GM18861 (cell line): ENCODE measurements at regions not wholly inside any gene's neighbourhood (a gene's known extent, or its start where the extent isn't known, plus 50 kb on each side); places are given as distances from the start of the nearest gene placed in this dataset.
"Not testable (repeated sequence)": the region's sequence is repeated elsewhere in the genome, so short reads cannot be mapped to it uniquely, and the experiment has no call there.

ENCODE experiments used
- ATAC-seq: cut with Tn5 transposase; IDR thresholded peaks from one replicate; pipeline ENCODE4 v1.9.1; 2021; ENCODE audit not compliant: unreplicated experiment

- ATAC-seq = no peak
Measured at GRCh38 chr21:31609081-31609480, 50.4 kb upstream of the SOD1 start.

GRCh38 chr21:31607791-31608190 is 51.7 kb upstream of the SOD1 start:
- ATAC-seq = no peak

- no peak for ATAC-seq
Measured at GRCh38 chr21:31606081-31606874, 53.2 kb upstream of the SOD1 start.

DNA sequence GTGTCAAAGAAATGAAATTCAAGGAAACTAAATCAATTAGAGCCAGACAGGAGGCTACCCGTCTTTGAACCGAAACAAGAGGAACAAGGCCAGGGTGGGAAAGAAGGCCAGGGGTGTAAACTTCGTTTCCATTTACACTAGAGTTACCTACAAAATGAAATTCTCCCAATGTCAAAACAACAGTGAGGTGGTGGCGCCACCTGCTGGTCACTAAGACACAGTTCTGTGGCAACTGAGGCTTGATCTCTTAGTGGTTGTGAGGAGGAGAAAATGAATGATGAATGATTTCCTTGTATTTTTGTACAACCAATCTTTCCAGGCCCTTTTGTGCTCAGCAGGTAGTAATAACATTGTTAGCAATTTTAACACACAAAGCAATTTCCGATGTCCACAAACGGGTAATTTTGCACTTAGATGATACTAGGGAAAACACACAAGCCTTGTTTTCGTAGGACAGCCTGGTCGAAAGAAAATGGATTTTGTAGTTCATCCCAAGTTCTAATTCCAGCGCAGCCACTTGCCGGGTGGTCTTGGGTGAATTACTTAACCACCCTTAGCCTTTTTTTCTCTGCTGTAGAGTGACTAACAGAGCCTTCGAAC is 54.8 kb upstream of the SOD1 start:
- peak; percentile 63 for ATAC-seq

- no peak for ATAC-seq
Measured at GRCh38 chr21:31599563-31599962, 59.9 kb upstream of the SOD1 start.

DNA sequence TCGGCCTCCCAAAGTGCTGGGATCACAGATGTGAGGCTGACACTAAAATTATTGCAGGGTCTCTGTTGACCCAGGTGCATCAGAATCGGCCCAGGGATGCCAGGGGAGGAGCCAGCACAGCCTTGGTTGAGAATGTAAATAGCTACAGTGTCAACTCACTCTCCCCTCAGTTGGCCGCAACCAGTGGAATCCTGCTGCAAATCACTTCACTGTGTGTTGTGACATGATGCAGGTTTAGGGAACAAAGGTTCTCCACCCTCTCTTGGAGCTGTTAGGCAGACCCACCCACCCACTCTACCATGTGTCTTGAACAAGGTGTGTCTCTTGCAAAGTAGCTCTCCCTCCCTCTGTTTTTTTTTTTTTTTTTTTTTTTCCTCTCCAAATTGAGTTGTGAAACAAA is 60.5 kb upstream of the SOD1 start:
- ATAC-seq = no peak

- no peak for ATAC-seq
Measured at GRCh38 chr21:31597683-31598082, 61.8 kb upstream of the SOD1 start.

- no peak for ATAC-seq
Measured at GRCh38 chr21:31596055-31596454, 63.4 kb upstream of the SOD1 start.

DNA sequence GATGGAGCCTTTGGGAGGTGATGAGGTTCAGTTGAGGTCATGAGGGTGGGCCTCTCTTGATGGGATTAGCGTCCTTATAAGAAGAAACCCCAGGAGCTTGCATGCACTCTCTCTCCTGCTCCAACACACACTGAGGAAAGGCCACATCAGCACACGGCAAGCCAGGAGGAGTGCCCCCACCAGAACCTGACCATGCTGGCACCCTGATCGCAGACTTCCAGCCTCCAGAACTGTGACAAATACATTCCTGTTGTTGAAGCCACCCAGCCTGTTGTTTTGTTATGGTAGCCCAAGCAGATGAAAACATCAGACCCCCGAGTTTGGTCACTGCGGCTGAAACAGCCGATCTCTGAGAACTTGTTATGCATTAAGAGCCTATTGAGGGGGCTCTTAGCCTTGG is 64.8 kb upstream of the SOD1 start:
- ATAC-seq = no peak

DNA sequence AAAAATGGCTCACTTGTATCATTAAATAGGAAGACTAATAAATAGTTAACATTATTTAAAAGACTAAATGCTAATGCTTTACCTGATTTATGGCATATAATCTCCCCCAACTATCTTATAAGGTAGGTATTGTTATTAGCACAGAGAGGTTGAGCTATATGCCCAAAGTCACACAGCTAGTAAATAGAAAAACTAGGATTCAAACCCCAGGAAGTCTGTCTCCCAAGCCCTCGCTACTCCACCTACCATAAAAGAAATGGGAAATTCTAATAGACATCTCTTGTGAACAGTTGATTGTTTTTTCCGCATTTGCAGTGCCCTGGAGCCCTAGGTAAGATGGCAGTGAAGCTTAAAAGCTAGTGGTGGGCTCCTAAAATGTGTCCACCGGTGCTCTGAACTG is 65.2 kb upstream of the SOD1 start:
- ATAC-seq = no peak

DNA sequence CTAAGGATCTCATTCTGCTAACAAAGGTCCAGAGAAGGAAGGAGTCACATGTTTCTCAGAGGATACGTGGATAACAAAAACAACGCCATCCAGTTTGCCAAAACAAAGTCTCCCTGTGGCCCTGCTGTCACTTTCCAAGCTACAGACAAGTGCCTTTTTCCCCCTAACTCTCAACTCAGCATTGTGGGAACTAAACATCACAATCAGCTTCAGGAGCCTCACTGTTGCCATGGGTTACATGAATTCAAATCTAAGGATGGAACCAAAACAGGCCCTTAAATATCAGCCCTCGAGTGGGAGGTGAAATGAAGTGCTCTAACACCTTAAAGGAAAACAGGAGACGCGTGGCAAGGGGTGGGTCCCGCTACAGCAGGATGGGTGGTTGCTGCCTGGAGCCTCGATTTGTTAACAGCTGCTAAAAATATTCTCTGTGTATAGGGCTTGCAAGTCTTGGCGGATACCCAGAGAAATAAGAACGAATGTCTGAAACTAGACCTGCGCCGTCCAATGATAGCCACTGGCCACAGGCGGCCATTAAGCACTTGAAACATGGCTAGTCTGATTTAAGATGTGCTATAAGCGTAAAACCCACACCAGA is 66.4 kb upstream of the SOD1 start:
- ATAC-seq = no peak

- no peak for ATAC-seq
Measured at GRCh38 chr21:31592516-31592915, 67.0 kb upstream of the SOD1 start.

GRCh38 chr21:31589820-31590219 is 69.7 kb upstream of the SOD1 start:
- no peak for ATAC-seq

GRCh38 chr21:31586118-31586517 is 73.4 kb upstream of the SOD1 start:
- no peak for ATAC-seq

- not testable (repeated sequence) for ATAC-seq
Measured at GRCh38 chr21:31583937-31584336, 75.6 kb upstream of the SOD1 start.

DNA sequence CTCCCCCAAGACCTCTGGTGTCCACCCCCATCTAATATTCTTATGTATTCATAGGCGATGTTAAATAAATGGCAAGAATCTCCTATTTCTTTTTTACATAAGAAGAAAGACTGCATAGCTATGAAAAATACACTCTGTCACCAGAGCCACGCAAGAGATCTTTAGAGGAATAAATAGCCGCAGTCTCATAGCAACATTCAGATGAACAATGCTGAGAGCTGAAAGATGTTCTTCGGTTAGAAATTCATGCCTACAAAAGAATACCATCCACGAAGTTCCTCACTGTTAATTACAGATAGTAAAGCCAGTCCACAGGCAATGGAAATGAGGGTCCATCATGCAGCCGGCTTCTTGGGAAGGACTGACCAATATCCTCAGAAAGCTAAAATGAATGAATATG is 76.0 kb upstream of the SOD1 start:
- ATAC-seq = no peak

GRCh38 chr21:31580866-31581276 is 78.6 kb upstream of the SOD1 start:
- ATAC-seq = no peak

GRCh38 chr21:31577271-31577670 is 82.2 kb upstream of the SOD1 start:
- ATAC-seq = no peak

GRCh38 chr21:31576428-31576827 is 83.1 kb upstream of the SOD1 start:
- ATAC-seq = no peak

DNA sequence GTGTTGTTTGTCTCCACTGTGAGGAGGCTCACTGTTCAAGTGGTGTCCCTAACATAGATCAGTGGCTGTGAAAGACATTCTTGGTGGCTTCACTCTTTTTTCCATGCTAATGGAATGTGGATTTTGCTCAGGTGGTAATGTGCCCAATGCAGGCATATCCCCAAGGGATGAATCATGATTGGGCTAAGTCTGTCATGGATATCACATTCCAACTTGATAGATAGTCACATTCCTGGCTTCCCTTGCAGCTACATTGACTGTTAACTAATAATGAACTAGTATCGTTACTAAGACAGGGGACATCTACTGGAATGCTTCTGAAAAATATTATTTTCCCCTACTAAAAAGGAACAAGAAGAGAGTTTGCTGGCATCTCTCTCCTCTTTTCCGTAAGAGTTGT is 86.3 kb upstream of the SOD1 start:
- no peak for ATAC-seq

DNA sequence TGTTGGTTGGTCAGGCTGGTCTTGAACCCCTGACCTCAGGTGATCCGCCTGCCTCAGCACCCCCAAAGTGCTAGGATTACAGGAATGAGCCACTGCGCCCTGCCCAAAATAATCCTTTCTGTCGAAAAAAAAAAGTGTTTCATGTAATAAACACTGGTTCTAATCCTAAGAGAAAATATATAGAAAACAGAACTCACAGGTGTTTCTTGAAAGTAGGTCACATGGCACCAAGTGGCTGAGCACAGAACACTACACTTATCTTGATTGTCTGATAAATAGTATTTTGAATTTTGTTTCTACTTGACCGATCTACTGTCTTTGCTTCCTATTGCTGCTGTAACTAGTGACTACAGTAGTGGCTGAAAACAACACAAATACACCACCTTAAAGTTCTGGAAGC is 87.6 kb upstream of the SOD1 start:
- ATAC-seq = no peak

GRCh38 chr21:31570824-31571566 is 88.5 kb upstream of the SOD1 start:
- no peak for ATAC-seq
